Tibial nerve (tissue), 4 donors: ENCODE measurements at regions not wholly inside any gene's neighbourhood (a gene's known extent, or its start where the extent isn't known, plus 50 kb on each side); places are given as distances from the start of the nearest gene placed in this dataset.

ENCODE experiments used
- EP300 ChIP-seq, 2 donors: sonication (generic); formaldehyde crosslinking; IDR thresholded peaks; one replicate each; pipeline ENCODE4 v1.6.1; 2017; ENCODE audit warnings: antibody characterized with exemption in 2 of 2, mild to moderate bottlenecking in 1 of 2
- POLR2A ChIP-seq, 2 donors: fragments of 450-650 bp; IDR thresholded peaks; one replicate each; pipeline ENCODE4 v1.6.1; 2017; ENCODE audit warnings: antibody characterized with exemption in 2 of 2, mild to moderate bottlenecking in 2 of 2, moderate library complexity in 2 of 2
- TF ChIP-seq, protein P1 (sequence below), 5 experiments: fragments of 200-600 bp in 3 of 5; fragments of 450-650 bp in 2 of 5; sonication (generic) in 3 of 5; IDR thresholded peaks; one replicate each; pipeline ENCODE4 v1.5.1; 2016 to 2019; ENCODE audit warnings: antibody characterized with exemption in 5 of 5, mild to moderate bottlenecking in 3 of 5, moderate library complexity in 2 of 5

DNA sequence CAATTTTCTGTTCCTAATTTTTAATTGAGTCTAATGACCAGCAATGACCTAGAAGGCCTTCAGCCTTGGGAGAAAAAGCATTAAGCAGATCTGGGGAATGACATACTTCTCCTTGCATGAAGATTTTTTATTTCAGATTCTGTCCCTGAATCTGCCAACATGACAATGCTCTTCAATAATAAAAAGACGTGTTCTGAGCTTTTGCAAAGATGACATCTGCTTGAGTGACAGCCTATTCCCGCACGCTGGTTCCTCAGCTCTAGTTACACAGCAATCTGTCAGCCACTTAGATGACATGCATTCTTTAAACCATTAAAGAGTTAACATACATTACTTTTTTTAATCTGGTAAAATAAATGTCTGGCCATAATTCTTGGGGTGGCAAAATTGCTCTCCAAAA is 129.3 kb upstream of the CDH6 start:
- no peak for TF ChIP-seq POLR2A (IDR thresholded peaks at IDR 0.05)
- TF ChIP-seq, protein P1, sequence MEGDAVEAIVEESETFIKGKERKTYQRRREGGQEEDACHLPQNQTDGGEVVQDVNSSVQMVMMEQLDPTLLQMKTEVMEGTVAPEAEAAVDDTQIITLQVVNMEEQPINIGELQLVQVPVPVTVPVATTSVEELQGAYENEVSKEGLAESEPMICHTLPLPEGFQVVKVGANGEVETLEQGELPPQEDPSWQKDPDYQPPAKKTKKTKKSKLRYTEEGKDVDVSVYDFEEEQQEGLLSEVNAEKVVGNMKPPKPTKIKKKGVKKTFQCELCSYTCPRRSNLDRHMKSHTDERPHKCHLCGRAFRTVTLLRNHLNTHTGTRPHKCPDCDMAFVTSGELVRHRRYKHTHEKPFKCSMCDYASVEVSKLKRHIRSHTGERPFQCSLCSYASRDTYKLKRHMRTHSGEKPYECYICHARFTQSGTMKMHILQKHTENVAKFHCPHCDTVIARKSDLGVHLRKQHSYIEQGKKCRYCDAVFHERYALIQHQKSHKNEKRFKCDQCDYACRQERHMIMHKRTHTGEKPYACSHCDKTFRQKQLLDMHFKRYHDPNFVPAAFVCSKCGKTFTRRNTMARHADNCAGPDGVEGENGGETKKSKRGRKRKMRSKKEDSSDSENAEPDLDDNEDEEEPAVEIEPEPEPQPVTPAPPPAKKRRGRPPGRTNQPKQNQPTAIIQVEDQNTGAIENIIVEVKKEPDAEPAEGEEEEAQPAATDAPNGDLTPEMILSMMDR (IDR thresholded peaks at IDR 0.05), result no peak
- TF ChIP-seq EP300 (IDR thresholded peaks at IDR 0.05), result no peak
